Mesothelial cell of epicardium (in vitro differentiated cells): ENCODE measurements at regions not wholly inside any gene's neighbourhood (a gene's known extent, or its start where the extent isn't known, plus 50 kb on each side); places are given as distances from the start of the nearest gene placed in this dataset.

ENCODE experiments used
- DNase-seq, 2 experiments: peaks; one replicate each; pipeline ENCODE4 v3.0.0; 2021; ENCODE audit warnings: low spot score in 2 of 2; ENCODE audit not compliant: unreplicated experiment in 2 of 2
- H3K27ac Mint-ChIP-seq: 2 replicates; pipeline ENCODE4 v1.8.0; 2021; ENCODE audit warnings: mixed read lengths
- H3K27me3 Mint-ChIP-seq: 2 replicates; pipeline ENCODE4 v1.8.0; 2021; ENCODE audit warnings: low read depth, mixed read lengths
- H3K36me3 Mint-ChIP-seq: 2 replicates; pipeline ENCODE4 v1.8.0; 2021; ENCODE audit warnings: mixed read lengths
- H3K4me1 Mint-ChIP-seq: 2 replicates; pipeline ENCODE4 v1.8.0; 2021; ENCODE audit warnings: mixed read lengths
- H3K4me3 Mint-ChIP-seq: 2 replicates; pipeline ENCODE4 v1.8.0; 2021; ENCODE audit warnings: mild to moderate bottlenecking, moderate library complexity, mixed read lengths
- H3K9me3 Mint-ChIP-seq: 2 replicates; pipeline ENCODE4 v1.8.0; 2021; ENCODE audit warnings: mixed read lengths
- TF ChIP-seq, protein P1 (sequence below): fragments of 200-600 bp; sonication (generic); IDR thresholded peaks from one replicate; pipeline ENCODE4 v1.5.0; 2021; ENCODE audit warnings: antibody characterized with exemption; ENCODE audit not compliant: unreplicated experiment

DNA sequence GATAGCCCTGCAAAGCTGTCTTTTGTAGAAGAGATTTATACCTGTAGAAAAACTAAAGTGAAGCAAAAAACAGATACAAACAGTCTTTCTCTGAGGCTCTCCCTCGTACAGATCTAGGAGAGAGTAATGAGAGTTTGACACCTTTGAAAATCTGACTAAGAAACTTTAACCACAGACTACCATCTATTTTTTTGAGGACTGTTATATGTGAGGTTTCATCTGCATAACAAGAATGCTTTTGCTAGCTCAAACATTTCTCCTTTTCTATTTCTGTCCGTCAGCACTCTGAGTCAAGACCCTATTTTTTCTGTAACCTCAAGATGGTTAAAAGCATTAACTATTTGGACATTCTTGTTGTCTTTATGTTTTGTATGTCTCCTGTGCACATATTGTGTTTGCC is 193.0 kb downstream of the BTBD3 start:
- DNase-seq = no peak
- Mint-ChIP-seq H3K27ac (no peak overlapping the region), H3K4me1 (peaks cover 28% of the 10 kb centered on the region), H3K36me3 (peaks cover 8% of the 10 kb centered on the region), H3K4me3 (no peak overlapping the region), H3K27me3 (no peaks in the 10 kb centered on the region), H3K9me3 (peaks cover 15% of the 10 kb centered on the region)
- TF ChIP-seq, protein P1, sequence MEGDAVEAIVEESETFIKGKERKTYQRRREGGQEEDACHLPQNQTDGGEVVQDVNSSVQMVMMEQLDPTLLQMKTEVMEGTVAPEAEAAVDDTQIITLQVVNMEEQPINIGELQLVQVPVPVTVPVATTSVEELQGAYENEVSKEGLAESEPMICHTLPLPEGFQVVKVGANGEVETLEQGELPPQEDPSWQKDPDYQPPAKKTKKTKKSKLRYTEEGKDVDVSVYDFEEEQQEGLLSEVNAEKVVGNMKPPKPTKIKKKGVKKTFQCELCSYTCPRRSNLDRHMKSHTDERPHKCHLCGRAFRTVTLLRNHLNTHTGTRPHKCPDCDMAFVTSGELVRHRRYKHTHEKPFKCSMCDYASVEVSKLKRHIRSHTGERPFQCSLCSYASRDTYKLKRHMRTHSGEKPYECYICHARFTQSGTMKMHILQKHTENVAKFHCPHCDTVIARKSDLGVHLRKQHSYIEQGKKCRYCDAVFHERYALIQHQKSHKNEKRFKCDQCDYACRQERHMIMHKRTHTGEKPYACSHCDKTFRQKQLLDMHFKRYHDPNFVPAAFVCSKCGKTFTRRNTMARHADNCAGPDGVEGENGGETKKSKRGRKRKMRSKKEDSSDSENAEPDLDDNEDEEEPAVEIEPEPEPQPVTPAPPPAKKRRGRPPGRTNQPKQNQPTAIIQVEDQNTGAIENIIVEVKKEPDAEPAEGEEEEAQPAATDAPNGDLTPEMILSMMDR = no peak

DNA sequence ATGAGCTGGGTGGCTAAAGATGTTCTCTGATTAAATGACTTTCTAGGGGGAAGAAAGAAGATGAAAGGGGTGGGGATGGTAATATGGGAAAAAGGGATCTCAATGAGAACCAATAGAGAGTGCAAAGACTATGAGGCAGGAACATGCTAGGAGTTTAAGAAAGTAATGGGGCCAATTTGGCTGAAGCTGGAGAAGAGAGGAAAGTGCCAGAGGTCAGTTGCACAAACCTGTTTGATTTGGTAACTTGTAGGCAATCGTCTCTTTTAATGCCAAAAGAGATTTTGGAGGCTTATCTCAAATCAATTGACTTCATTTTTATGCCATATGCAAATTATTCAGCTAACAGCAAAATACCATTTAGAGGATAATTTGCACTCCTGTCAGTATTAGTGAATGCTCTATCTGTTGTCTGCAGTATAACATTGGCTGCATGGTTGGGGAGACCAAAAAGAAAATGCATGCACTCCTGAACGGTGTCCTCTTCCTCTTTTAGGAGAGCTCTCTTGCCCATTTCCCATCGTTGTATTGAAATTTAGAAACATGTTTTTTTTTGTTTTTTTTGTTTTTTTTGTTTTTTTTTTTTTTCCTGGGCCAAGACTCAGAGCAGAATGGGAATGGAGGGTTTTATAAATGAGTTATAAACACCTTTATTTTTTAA is 193.9 kb downstream of the BTBD3 start:
- TF ChIP-seq, protein P1 = no peak
- Mint-ChIP-seq H3K36me3 (peaks cover 7% of the 10 kb centered on the region), H3K4me3 (no peak overlapping the region), H3K9me3 (peaks cover 10% of the 10 kb centered on the region), H3K27ac (no peak overlapping the region), H3K4me1 (peaks cover 28% of the 10 kb centered on the region), H3K27me3 (no peaks in the 10 kb centered on the region)
- no peak for DNase-seq

DNA sequence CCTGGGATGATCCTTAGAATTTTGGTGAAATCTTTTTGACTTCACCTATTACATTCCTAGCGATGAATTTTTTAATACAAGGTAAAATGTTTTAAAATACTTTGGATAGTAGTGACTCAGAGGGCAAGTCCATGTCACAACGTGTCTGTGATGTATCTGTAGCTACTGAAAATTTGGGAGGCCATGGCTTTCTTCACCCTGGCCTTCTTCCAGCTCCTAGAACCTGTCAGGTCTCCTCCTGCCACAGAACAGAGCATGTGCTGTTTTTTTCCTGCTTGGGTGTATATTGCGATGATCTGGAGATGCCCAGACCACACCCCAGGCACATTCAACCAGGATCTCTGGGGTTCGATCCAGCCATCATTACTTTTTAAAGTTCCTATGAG is 194.4 kb downstream of the BTBD3 start:
- H3K4me3 Mint-ChIP-seq = no peak overlapping the region
- peaks cover 5% of the 10 kb centered on the region for H3K9me3 Mint-ChIP-seq
- TF ChIP-seq, protein P1 = no peak
- H3K27ac Mint-ChIP-seq = no peak overlapping the region
- H3K36me3 Mint-ChIP-seq = peaks cover 4% of the 10 kb centered on the region
- H3K4me1 Mint-ChIP-seq = peaks cover 28% of the 10 kb centered on the region
- DNase-seq = no peak
- no peaks in the 10 kb centered on the region for H3K27me3 Mint-ChIP-seq

DNA sequence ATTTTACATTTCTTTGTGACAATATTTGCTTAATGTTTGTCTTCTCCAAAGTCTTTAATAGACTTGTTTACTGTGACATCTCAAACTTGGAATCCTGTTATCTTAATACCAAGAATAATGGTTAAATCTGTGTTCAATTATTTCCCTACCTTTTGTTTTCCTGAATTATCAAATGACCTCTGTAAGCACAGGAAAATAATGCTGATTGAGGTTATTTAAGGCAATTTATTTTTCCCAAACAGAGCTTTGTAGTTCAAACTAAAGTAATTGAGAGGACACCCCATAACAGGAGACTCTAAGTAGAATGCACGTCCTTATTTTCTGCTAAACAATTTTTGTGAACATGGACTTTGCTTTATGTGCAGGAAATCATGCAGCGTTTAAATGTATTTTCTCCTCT is 195.0 kb downstream of the BTBD3 start:
- H3K27ac Mint-ChIP-seq = no peak overlapping the region
- no peak for DNase-seq
- TF ChIP-seq, protein P1 = no peak
- peaks cover 28% of the 10 kb centered on the region for H3K4me1 Mint-ChIP-seq
- H3K4me3 Mint-ChIP-seq = no peak overlapping the region
- H3K27me3 Mint-ChIP-seq = no peaks in the 10 kb centered on the region
- no peaks in the 10 kb centered on the region for H3K36me3 Mint-ChIP-seq
- H3K9me3 Mint-ChIP-seq = no peaks in the 10 kb centered on the region

DNA sequence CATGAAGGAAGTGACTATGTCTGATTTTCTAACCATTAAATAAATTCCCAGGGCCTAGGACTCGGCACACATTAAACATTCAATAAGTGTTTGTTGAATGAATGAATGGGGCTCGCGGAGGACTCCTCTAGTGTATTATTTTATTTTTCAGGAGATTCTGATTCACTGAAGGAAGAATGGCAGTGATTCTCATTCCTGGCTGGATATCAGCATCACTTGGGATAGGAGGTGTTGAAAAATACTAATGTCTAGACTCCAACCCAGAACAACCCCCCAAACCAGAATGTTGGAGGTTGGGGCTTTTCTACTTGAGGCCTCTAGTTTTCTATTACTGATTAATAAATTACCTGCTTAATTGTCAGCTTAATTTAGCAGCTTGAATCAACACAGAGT is 195.4 kb downstream of the BTBD3 start:
- no peak for DNase-seq
- TF ChIP-seq, protein P1 = no peak
- H3K4me1 Mint-ChIP-seq = peaks cover 28% of the 10 kb centered on the region
- no peaks in the 10 kb centered on the region for H3K27me3 Mint-ChIP-seq
- H3K4me3 Mint-ChIP-seq = no peak overlapping the region
- H3K36me3 Mint-ChIP-seq = no peaks in the 10 kb centered on the region
- no peak overlapping the region for H3K27ac Mint-ChIP-seq
- no peaks in the 10 kb centered on the region for H3K9me3 Mint-ChIP-seq
